K562 (cell line): ENCODE measurements at regions not wholly inside any gene's neighbourhood (a gene's known extent, or its start where the extent isn't known, plus 50 kb on each side); places are given as distances from the start of the nearest gene placed in this dataset.

ENCODE experiments used
- CTCF ChIP-seq, 3 experiments: IDR thresholded peaks in 2 of 3; conservative IDR thresholded peaks in 1 of 3; 2 replicates each; pipeline ENCODE4 v1.5.1; 2011 to 2012; ENCODE audit warnings: low read length in 3 of 3, mild to moderate bottlenecking in 3 of 3, control low read depth in 2 of 3, improper control_type of control experiment in 1 of 3, inconsistent platforms in 1 of 3, low read depth in 1 of 3, mixed read lengths in 1 of 3, moderate library complexity in 1 of 3; ENCODE audit not compliant: insufficient read depth in 2 of 3
- FOXK2 ChIP-seq, 2 experiments: fragments of 450-650 bp; IDR thresholded peaks in 1 of 2; conservative IDR thresholded peaks in 1 of 2; 2 replicates each; pipeline ENCODE4 v1.6.1; 2016; ENCODE audit warnings: low read depth in 2 of 2, mild to moderate bottlenecking in 1 of 2
- JUNB ChIP-seq: fragments of 450-650 bp; formaldehyde crosslinking; conservative IDR thresholded peaks from 2 replicates; pipeline ENCODE4 v1.4.0; 2020; ENCODE audit warnings: mild to moderate bottlenecking
- PRDM10 ChIP-seq: fragments of 450-650 bp; IDR thresholded peaks from 2 replicates; pipeline ENCODE4 v1.6.1; 2018; ENCODE audit not compliant: partially characterized antibody
- PRPF4 ChIP-seq: fragments of 200-400 bp; formaldehyde crosslinking; IDR thresholded peaks from one replicate; pipeline ENCODE4 v1.6.1; 2017; ENCODE audit warnings: low read length, low read depth, mild to moderate bottlenecking; ENCODE audit not compliant: insufficient read depth, poor library complexity, severe bottlenecking
- RAD21 ChIP-seq, 2 experiments: fragments of 250-450 bp in 1 of 2; fragments of 450-650 bp in 1 of 2; sonication (Bioruptor Pico) in 1 of 2; formaldehyde crosslinking in 1 of 2; IDR thresholded peaks in 1 of 2; conservative IDR thresholded peaks in 1 of 2; 2 replicates each; pipeline versions ENCODE4 v1.4.0 to v1.8.0; 2020 to 2022; ENCODE audit warnings: mild to moderate bottlenecking in 2 of 2, moderate library complexity in 1 of 2
- RFX5 ChIP-seq: IDR thresholded peaks from 2 replicates; pipeline ENCODE4 v1.6.1; 2011; ENCODE audit warnings: low read depth, mild to moderate bottlenecking, improper control_type of control experiment, low read length
- SOX6 ChIP-seq: fragments of 450-650 bp; IDR thresholded peaks from 2 replicates; pipeline ENCODE4 v1.6.1; 2014; ENCODE audit warnings: mild to moderate bottlenecking
- TFAP4 ChIP-seq: sonication (generic); formaldehyde crosslinking; IDR thresholded peaks from 2 replicates; pipeline ENCODE4 v1.8.0; 2022; ENCODE audit warnings: missing genetic modification reagents, mild to moderate bottlenecking, moderate library complexity, borderline replicate concordance
- THAP12 ChIP-seq: fragments of 250-450 bp; sonication (Bioruptor Pico); IDR thresholded peaks from 2 replicates; pipeline ENCODE4 v1.9.0; 2021; ENCODE audit warnings: mild to moderate bottlenecking, inconsistent platforms
- ZNF740 ChIP-seq, 3 experiments: fragments of 200-800 bp in 1 of 3; sonication (Bioruptor generic) in 1 of 3; sonication (generic) in 1 of 3; formaldehyde crosslinking in 1 of 3; IDR thresholded peaks; 2 replicates each; pipeline versions ENCODE4 v1.6.1 to v1.8.0; 2016 to 2022; ENCODE audit warnings: mild to moderate bottlenecking in 2 of 3, missing compliant biosample characterization in 2 of 3, missing genetic modification characterization in 2 of 3, missing genetic modification reagents in 1 of 3
- ZNF780A ChIP-seq: fragments of 250-450 bp; sonication (Bioruptor Pico); IDR thresholded peaks from 2 replicates; pipeline ENCODE4 v1.5.0; 2021; ENCODE audit warnings: mild to moderate bottlenecking

GRCh38 chr13:62444805-62445204, 1029.2 kb upstream of the PCDH20 start:
- TF ChIP-seq CTCF (IDR thresholded peaks at IDR 0.05 in 2 of 3, conservative IDR thresholded peaks at IDR 0.05 in 1 of 3; ENCODE audit: insufficient read depth in 2 of 3, low read depth in 1 of 3, low read length in 3 of 3) (no peak), RFX5 (no peak), FOXK2 (conservative IDR thresholded peaks at IDR 0.05 in 1 of 2, IDR thresholded peaks at IDR 0.05 in 1 of 2; ENCODE audit: low read depth in 2 of 2) (no peak), ZNF780A (CRISPR knock-in tag) (no peak), THAP12 (CRISPR knock-in tag) (no peak), PRPF4 (no peak), JUNB (CRISPR knock-in tag) (no peak), PRDM10 (no peak), TFAP4 (CRISPR knock-in tag) (no peak), ZNF740 (CRISPR knock-in tag; IDR thresholded peaks at IDR 0.05) (no peak), ZNF740 (tag; IDR thresholded peaks at IDR 0.05) (no peak), RAD21 (CRISPR knock-in tag; conservative IDR thresholded peaks at IDR 0.05 in 1 of 2, IDR thresholded peaks at IDR 0.05 in 1 of 2) (no peak), SOX6 (no peak)
